Caco-2 (cell line): ENCODE measurements at regions not wholly inside any gene's neighbourhood (a gene's known extent, or its start where the extent isn't known, plus 50 kb on each side); places are given as distances from the start of the nearest gene placed in this dataset.

Experiments
- BruUV-seq: library from RNA; stranded (reverse); fragments of 400-500 nt; replicated peaks from 2 replicates; lab custom pipeline; 2021; lab: Mats Ljungman, UMichigan
- CTCF ChIA-PET: fragments of 300-600 bp; sonication (Branson Sonifier 250); formaldehyde crosslinking; loops from one replicate; lab custom pipeline; 2022; ENCODE audit warnings: antibody characterized with exemption; lab: Charles Lee
- POLR2A ChIA-PET: fragments of 300-600 bp; sonication (Branson Sonifier 250); formaldehyde crosslinking; loops from one replicate; lab custom pipeline; 2022; ENCODE audit warnings: antibody characterized with exemption; lab: Charles Lee
- DNase-seq, 2 experiments: peaks; one replicate each; pipeline versions ENCODE4 v3.0.0 to v3.0.0-alpha.2; 2020 to 2022
- H3K27me3 ChIP-seq: replicated peaks from 2 replicates; pipeline ENCODE4 v1.6.0; 2011; ENCODE audit warnings: low read length; ENCODE audit not compliant: control insufficient read depth, insufficient read depth
- H3K36me3 ChIP-seq: 2 replicates; pipeline ENCODE4 v1.5.1; 2011; ENCODE audit warnings: low read length; ENCODE audit not compliant: control insufficient read depth, insufficient read depth
- H3K4me1 ChIP-seq: fragments of 250-450 bp; sonication (Bioruptor Pico); 2 replicates; pipeline ENCODE4 v1.5.1; 2020; ENCODE audit warnings: mild to moderate bottlenecking
- H3K4me3 ChIP-seq: 2 replicates; pipeline ENCODE4 v1.5.1; 2011; ENCODE audit warnings: low read depth, mild to moderate bottlenecking, control low read depth, low read length
- H3K9me3 ChIP-seq: fragments of 250-450 bp; sonication (Bioruptor Pico); 2 replicates; pipeline ENCODE4 v1.5.1; 2020; ENCODE audit warnings: mild to moderate bottlenecking, moderate library complexity
- H3K27ac Mint-ChIP-seq: one replicate; pipeline ENCODE4 v1.8.0; 2022; ENCODE audit warnings: mixed read lengths; ENCODE audit not compliant: unreplicated experiment
- H3K27me3 Mint-ChIP-seq: one replicate; pipeline ENCODE4 v1.8.0; 2022; ENCODE audit warnings: mixed read lengths; ENCODE audit not compliant: insufficient read depth, unreplicated experiment
- H3K36me3 Mint-ChIP-seq: one replicate; pipeline ENCODE4 v1.8.0; 2022; ENCODE audit warnings: mild to moderate bottlenecking, mixed read lengths; ENCODE audit not compliant: insufficient read depth, unreplicated experiment
- H3K4me1 Mint-ChIP-seq: one replicate; pipeline ENCODE4 v1.8.0; 2022; ENCODE audit warnings: low read depth, mixed read lengths; ENCODE audit not compliant: unreplicated experiment
- H3K4me3 Mint-ChIP-seq: one replicate; pipeline ENCODE4 v1.8.0; 2022; ENCODE audit warnings: mild to moderate bottlenecking, moderate library complexity, mixed read lengths; ENCODE audit not compliant: unreplicated experiment
- H3K9me3 Mint-ChIP-seq: one replicate; pipeline ENCODE4 v1.8.0; 2022; ENCODE audit warnings: mixed read lengths; ENCODE audit not compliant: unreplicated experiment
- CTCF ChIP-seq, 2 experiments: fragments of 200-600 bp in 1 of 2; IDR thresholded peaks; 1 replicate in 1 of 2; 2 replicates in 1 of 2; pipeline versions ENCODE4 v1.5.1 to v1.8.0; 2011 to 2022; ENCODE audit warnings: antibody characterized with exemption in 1 of 2, control low read depth in 1 of 2, inconsistent platforms in 1 of 2, low read depth in 1 of 2, low read length in 1 of 2, mild to moderate bottlenecking in 1 of 2, moderate library complexity in 1 of 2; ENCODE audit not compliant: insufficient read depth in 1 of 2, severe bottlenecking in 1 of 2, unreplicated experiment in 1 of 2
- intact Hi-C: fragments of 100-400 bp; cut with micrococcal nuclease; formaldehyde crosslinking; loops from one replicate; pipeline ENCODE4 v1.10.0; 2022; ENCODE audit not compliant: unreplicated experiment

- Histone ChIP-seq H3K36me3 (no peaks in the 10 kb centered on the region), H3K27me3 (no peaks in the 10 kb centered on the region), H3K9me3 (no peaks in the 10 kb centered on the region), H3K4me3 (no peak overlapping the region), H3K4me1 (no peaks in the 10 kb centered on the region)
- intact Hi-C loops: loop anchor here (2.0 kb wide), 2 partner anchors 162 to 638 kb away; no protein-coding TSS in a partner anchor
- Mint-ChIP-seq H3K36me3 (no peaks in the 10 kb centered on the region), H3K9me3 (no peaks in the 10 kb centered on the region), H3K27ac (no peak overlapping the region), H3K27me3 (peaks cover 3% of the 10 kb centered on the region), H3K4me1 (no peaks in the 10 kb centered on the region), H3K4me3 (no peak overlapping the region)
- ChIA-PET CTCF (interaction anchor here (0.7 kb wide), 1 partner anchor 205 kb away, joined by 3 read pairs; no protein-coding TSS in a partner anchor), POLR2A (no interaction called here)
- peak; percentile 19 to 40 for TF ChIP-seq CTCF (IDR thresholded peaks at IDR 0.05; ENCODE audit: insufficient read depth in 1 of 2, low read depth in 1 of 2, low read length in 1 of 2, severe bottlenecking in 1 of 2, unreplicated experiment in 1 of 2)
- DNase-seq: no peak
- no TSS peak for BruUV-seq
Measured at GRCh38 chr10:89954787-89955566, 253.6 kb downstream of the KIF20B start.

DNA sequence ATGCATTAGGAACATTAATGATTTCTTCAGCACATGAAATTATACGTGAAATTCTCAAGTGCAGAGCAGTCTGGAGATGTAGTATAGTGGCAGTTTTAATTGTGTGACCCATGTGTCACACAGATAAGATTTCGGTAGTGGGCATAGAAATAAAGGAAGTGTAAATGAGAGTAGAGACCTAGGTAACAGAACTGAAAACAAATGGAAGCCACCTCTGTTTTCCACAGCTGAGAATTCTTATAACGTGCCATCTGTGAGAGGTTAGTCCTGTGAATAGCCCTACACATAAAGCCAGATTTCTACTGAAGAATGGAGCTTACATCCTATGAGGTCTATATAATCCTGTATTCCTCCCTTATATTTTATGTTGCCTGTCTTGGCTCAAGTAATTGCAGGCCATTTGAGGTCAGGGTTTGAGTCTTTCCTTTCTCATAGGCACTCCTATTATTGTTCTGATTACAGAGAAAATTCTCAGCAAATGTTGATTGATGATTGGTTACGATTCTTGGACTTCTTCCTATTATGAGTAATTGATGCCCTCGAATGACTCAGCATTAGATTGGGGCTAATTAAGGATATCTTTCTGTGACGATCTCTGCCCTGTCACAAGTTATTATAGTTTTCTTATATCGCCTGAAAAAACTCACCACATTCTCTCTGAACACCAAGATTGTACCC is 258.2 kb downstream of the KIF20B start:
- H3K27me3 ChIP-seq: no peaks in the 10 kb centered on the region
- intact Hi-C loops: no loop called here
- Mint-ChIP-seq H3K36me3 (no peaks in the 10 kb centered on the region), H3K9me3 (no peaks in the 10 kb centered on the region), H3K4me3 (no peak overlapping the region), H3K27me3 (no peaks in the 10 kb centered on the region), H3K4me1 (no peaks in the 10 kb centered on the region), H3K27ac (no peak overlapping the region)
- no peaks in the 10 kb centered on the region for H3K9me3 ChIP-seq
- no TSS peak for BruUV-seq
- no peaks in the 10 kb centered on the region for H3K36me3 ChIP-seq
- DNase-seq: no peak
- POLR2A ChIA-PET: no interaction called here
- no peak overlapping the region for H3K4me3 ChIP-seq
- no peak for TF ChIP-seq CTCF (IDR thresholded peaks at IDR 0.05; ENCODE audit: insufficient read depth in 1 of 2, low read depth in 1 of 2, low read length in 1 of 2, severe bottlenecking in 1 of 2, unreplicated experiment in 1 of 2)
- no peaks in the 10 kb centered on the region for H3K4me1 ChIP-seq
- CTCF ChIA-PET: no interaction called here

- no peak for TF ChIP-seq CTCF (IDR thresholded peaks at IDR 0.05; ENCODE audit: insufficient read depth in 1 of 2, low read depth in 1 of 2, low read length in 1 of 2, severe bottlenecking in 1 of 2, unreplicated experiment in 1 of 2)
- Histone ChIP-seq H3K9me3 (no peaks in the 10 kb centered on the region), H3K27me3 (no peaks in the 10 kb centered on the region), H3K36me3 (no peaks in the 10 kb centered on the region), H3K4me3 (no peak overlapping the region), H3K4me1 (no peaks in the 10 kb centered on the region)
- BruUV-seq: no TSS peak
- no peak overlapping the region for H3K4me3 Mint-ChIP-seq
- POLR2A ChIA-PET: no interaction called here
- CTCF ChIA-PET: no interaction called here
- no peaks in the 10 kb centered on the region for H3K36me3 Mint-ChIP-seq
- no peak for DNase-seq
- no peaks in the 10 kb centered on the region for H3K4me1 Mint-ChIP-seq
- intact Hi-C loops: no loop called here
- H3K27me3 Mint-ChIP-seq: no peaks in the 10 kb centered on the region
- H3K27ac Mint-ChIP-seq: no peak overlapping the region
- H3K9me3 Mint-ChIP-seq: no peaks in the 10 kb centered on the region
Measured at GRCh38 chr10:89963451-89964102, 262.2 kb downstream of the KIF20B start.
